ENCODE measurements at regions not wholly inside any gene's neighbourhood (a gene's known extent, or its start where the extent isn't known, plus 50 kb on each side); places are given as distances from the start of the nearest gene placed in this dataset.

DNA sequence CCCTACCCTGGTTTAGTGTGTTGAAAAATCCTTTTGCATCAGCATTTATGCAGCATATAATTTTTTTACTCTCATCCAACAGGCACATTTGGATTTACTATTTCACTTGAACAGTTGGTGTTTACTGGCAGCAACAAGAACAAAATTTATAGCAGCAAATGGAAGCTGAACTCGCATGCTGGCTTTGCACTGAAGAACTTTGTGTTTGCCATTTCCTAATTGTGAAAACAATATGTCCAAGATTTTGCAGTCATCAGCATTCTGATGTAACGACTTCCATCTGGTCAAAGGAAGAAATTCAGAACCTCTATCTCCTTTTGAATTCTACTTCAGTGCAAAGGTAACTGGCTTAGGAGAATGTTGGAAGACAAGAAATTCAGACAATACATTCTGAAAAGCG lies 131.0 kb downstream of the DLEU7 start:
- no peak for TF ChIP-seq CTCF (IDR thresholded peaks at IDR 0.05 in 8 of 11, conservative IDR thresholded peaks at IDR 0.05 in 3 of 11)
- no peak for TF ChIP-seq POLR2AphosphoS5 (IDR thresholded peaks at IDR 0.05)
- no peak for TF ChIP-seq POLR2A (IDR thresholded peaks at IDR 0.05)
- H3K36me3 ChIP-seq = no peaks in the 10 kb centered on the region
- H3K4me3 ChIP-seq = no peak overlapping the region
- no peak for DNase-seq
- H3K27me3 ChIP-seq (replicated peaks in 1 of 7) = no peaks in the 10 kb centered on the region
- H3K27ac ChIP-seq = peak overlapping the region in 5 of 8 donors; percentile 9 to 81 (median 72)
- H3K9me3 ChIP-seq = no peaks in the 10 kb centered on the region
- peaks cover 0 to 71% (median 36%) of the 10 kb centered on the region in 6 donors for H3K4me1 ChIP-seq
- intact Hi-C loops (cut with DNase I; ENCODE audit: low total_unique reads) = no loop called here
- WGBS, 5 donors = 50 to 72% (median 58%) methylated on average over 3 of the region's 3 CpGs

GRCh38 chr13:50712881-50713280 lies 130.6 kb downstream of the DLEU7 start:
- no peak for DNase-seq
- H3K27me3 ChIP-seq (replicated peaks in 1 of 7) = no peaks in the 10 kb centered on the region
- no peaks in the 10 kb centered on the region for H3K36me3 ChIP-seq
- H3K9me3 ChIP-seq = no peaks in the 10 kb centered on the region
- TF ChIP-seq POLR2A (IDR thresholded peaks at IDR 0.05) = no peak
- TF ChIP-seq CTCF (IDR thresholded peaks at IDR 0.05 in 8 of 11, conservative IDR thresholded peaks at IDR 0.05 in 3 of 11) = no peak
- TF ChIP-seq POLR2AphosphoS5 (IDR thresholded peaks at IDR 0.05) = no peak
- H3K4me1 ChIP-seq = peaks cover 0 to 67% (median 32%) of the 10 kb centered on the region in 6 donors
- H3K27ac ChIP-seq = peak overlapping the region in 4 of 8 donors; percentile 45 to 81 (median 76)
- H3K4me3 ChIP-seq = no peak overlapping the region
- WGBS, 5 donors = 86 to 96% (median 93%) methylated on average over 7 of the region's 7 CpGs
- intact Hi-C loops (cut with DNase I; ENCODE audit: low total_unique reads) = no loop called here

GRCh38 chr13:50713523-50714248 lies 129.8 kb downstream of the DLEU7 start:
- H3K4me1 ChIP-seq = peaks cover 0 to 59% (median 27%) of the 10 kb centered on the region in 6 donors
- H3K27me3 ChIP-seq (replicated peaks in 1 of 7) = no peaks in the 10 kb centered on the region
- H3K27ac ChIP-seq = peak overlapping the region in 7 of 8 donors; percentile 16 to 81 (median 52)
- DNase-seq = peak; percentile 79
- WGBS, 5 donors = 26 to 44% (median 31%) methylated on average over 10 to 12 of the region's 12 CpGs
- H3K4me3 ChIP-seq = peak overlapping the region in 3 of 8 donors; percentile 3 to 57 (median 4)
- no peaks in the 10 kb centered on the region for H3K9me3 ChIP-seq
- TF ChIP-seq POLR2A (IDR thresholded peaks at IDR 0.05) = no peak
- peak in 1 of 11 experiments; percentile 20 for TF ChIP-seq CTCF (IDR thresholded peaks at IDR 0.05 in 8 of 11, conservative IDR thresholded peaks at IDR 0.05 in 3 of 11)
- TF ChIP-seq POLR2AphosphoS5 (IDR thresholded peaks at IDR 0.05) = peak in 2 of 3 donors; percentile 58 to 71
- intact Hi-C loops (cut with DNase I; ENCODE audit: low total_unique reads) = no loop called here
- H3K36me3 ChIP-seq = no peaks in the 10 kb centered on the region

GRCh38 chr13:50714891-50715290 lies 128.6 kb downstream of the DLEU7 start:
- intact Hi-C loops (cut with DNase I; ENCODE audit: low total_unique reads) = no loop called here
- WGBS, 5 donors = 73 to 93% (median 83%) methylated on average over 12 of the region's 12 CpGs
- Histone ChIP-seq H3K27ac (peak overlapping the region in 7 of 8 donors; percentile 16 to 81 (median 52)), H3K4me1 (peaks cover 0 to 53% (median 27%) of the 10 kb centered on the region in 6 donors), H3K36me3 (no peaks in the 10 kb centered on the region), H3K4me3 (peak overlapping the region in 2 of 8 donors; percentile 4 to 57), H3K9me3 (no peaks in the 10 kb centered on the region), H3K27me3 (replicated peaks in 1 of 7) (no peaks in the 10 kb centered on the region)
- no peak for DNase-seq
- TF ChIP-seq POLR2A (IDR thresholded peaks at IDR 0.05) (no peak), CTCF (IDR thresholded peaks at IDR 0.05 in 8 of 11, conservative IDR thresholded peaks at IDR 0.05 in 3 of 11) (no peak), POLR2AphosphoS5 (IDR thresholded peaks at IDR 0.05) (no peak)
